RWPE2 (cell line): ENCODE measurements at regions not wholly inside any gene's neighbourhood (a gene's known extent, or its start where the extent isn't known, plus 50 kb on each side); places are given as distances from the start of the nearest gene placed in this dataset.

Experiments
- ATAC-seq: fragments of 200-7000 bp; cut with Tn5 transposase; 3 replicates; pipeline ENCODE4 v1.9.1; 2021; ENCODE audit warnings: low read depth
- DNase-seq: peaks from one replicate; pipeline ENCODE4 v3.0.0-alpha.2; 2020; ENCODE audit warnings: low spot score
- H3K27ac ChIP-seq: fragments of 450-650 bp; 2 replicates; pipeline ENCODE4 v1.5.1; 2017; ENCODE audit warnings: mild to moderate bottlenecking; ENCODE audit not compliant: poor library complexity, severe bottlenecking
- H3K27me3 ChIP-seq: fragments of 250-450 bp; sonication (Bioruptor Pico); 2 replicates; pipeline ENCODE4 v1.5.1; 2021; ENCODE audit warnings: mild to moderate bottlenecking, moderate library complexity; ENCODE audit not compliant: insufficient read depth, poor library complexity, severe bottlenecking
- H3K36me3 ChIP-seq: fragments of 250-450 bp; sonication (Bioruptor Pico); 2 replicates; pipeline ENCODE4 v1.5.1; 2020; ENCODE audit warnings: low read depth, mild to moderate bottlenecking, moderate library complexity
- H3K4me1 ChIP-seq: fragments of 250-450 bp; sonication (Bioruptor Pico); 2 replicates; pipeline ENCODE4 v1.5.1; 2021; ENCODE audit warnings: mild to moderate bottlenecking, moderate library complexity; ENCODE audit not compliant: insufficient read depth, poor library complexity, severe bottlenecking
- H3K4me3 ChIP-seq: fragments of 250-450 bp; sonication (Bioruptor Pico); 2 replicates; pipeline ENCODE4 v1.5.1; 2021; ENCODE audit warnings: mild to moderate bottlenecking, moderate library complexity; ENCODE audit not compliant: severe bottlenecking
- H3K9me3 ChIP-seq: fragments of 250-450 bp; sonication (Bioruptor Pico); 2 replicates; pipeline ENCODE4 v1.5.1; 2021; ENCODE audit warnings: mild to moderate bottlenecking, moderate library complexity; ENCODE audit not compliant: severe bottlenecking
- CTCF ChIP-seq: fragments of 450-650 bp; IDR thresholded peaks from one replicate; pipeline ENCODE4 v1.5.1; 2017; ENCODE audit warnings: mild to moderate bottlenecking, moderate library complexity; ENCODE audit not compliant: poor library complexity, severe bottlenecking

GRCh38 chr16:9622268-9622667, 530.8 kb downstream of the HAPSTR1 start:
- Histone ChIP-seq H3K4me1 (no peaks in the 10 kb centered on the region), H3K27ac (no peak overlapping the region), H3K36me3 (no peaks in the 10 kb centered on the region), H3K9me3 (no peaks in the 10 kb centered on the region), H3K27me3 (no peaks in the 10 kb centered on the region), H3K4me3 (no peak overlapping the region)
- ATAC-seq, result no peak
- TF ChIP-seq CTCF, result no peak
- no peak for DNase-seq

GRCh38 chr16:9625122-9625521, 533.7 kb downstream of the HAPSTR1 start:
- ATAC-seq, result no peak
- H3K9me3 ChIP-seq, result no peaks in the 10 kb centered on the region
- no peak for TF ChIP-seq CTCF

DNA sequence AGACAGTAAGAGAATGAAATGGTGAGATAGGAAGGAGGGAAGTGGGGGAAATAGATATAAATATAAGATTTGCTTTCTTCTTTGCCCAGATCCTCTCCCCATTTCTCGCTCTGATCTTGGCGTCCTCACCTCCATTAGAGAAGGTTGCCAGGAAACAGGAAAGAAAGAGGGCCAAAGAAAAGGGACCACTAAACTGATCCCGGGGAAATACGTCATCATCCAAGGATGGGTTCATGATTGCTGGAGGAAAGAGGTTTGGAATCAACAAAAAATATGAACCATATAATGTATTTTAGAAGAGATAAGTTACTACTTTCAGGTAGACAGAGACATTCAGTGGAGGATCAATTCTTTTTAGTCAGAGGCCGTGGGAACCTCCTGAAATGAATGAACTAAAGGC, 536.0 kb downstream of the HAPSTR1 start:
- Histone ChIP-seq H3K27me3 (no peaks in the 10 kb centered on the region), H3K4me1 (no peaks in the 10 kb centered on the region), H3K27ac (no peak overlapping the region), H3K9me3 (no peaks in the 10 kb centered on the region), H3K36me3 (no peaks in the 10 kb centered on the region), H3K4me3 (no peak overlapping the region)
- ATAC-seq (no peak), DNase-seq (no peak)
- no peak for TF ChIP-seq CTCF

More at GRCh38 chr16:9625122-9625521, 533.7 kb downstream of the HAPSTR1 start:
- Histone ChIP-seq H3K27ac (no peak overlapping the region), H3K4me3 (no peak overlapping the region), H3K4me1 (no peaks in the 10 kb centered on the region), H3K36me3 (no peaks in the 10 kb centered on the region), H3K27me3 (no peaks in the 10 kb centered on the region)
- DNase-seq, result no peak

DNA sequence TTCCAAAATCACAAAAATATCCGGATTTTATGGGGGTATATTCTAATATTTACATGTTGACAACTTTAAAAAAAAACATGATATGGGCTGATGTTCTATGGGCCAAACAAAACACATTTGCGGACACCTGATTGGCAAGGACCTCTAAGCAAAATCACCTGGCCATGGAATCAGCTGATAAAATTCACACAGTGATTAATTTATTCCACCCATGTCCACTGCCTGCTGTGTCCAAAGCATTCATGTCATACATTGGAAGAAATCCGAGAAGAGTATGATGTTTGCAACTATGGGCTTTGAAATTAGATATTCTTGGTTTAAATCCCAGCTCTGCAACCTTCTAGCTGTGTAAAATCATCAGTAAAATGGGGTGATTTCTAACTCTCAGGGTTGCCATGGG, 538.7 kb downstream of the HAPSTR1 start:
- Histone ChIP-seq H3K27me3 (no peaks in the 10 kb centered on the region), H3K4me1 (no peaks in the 10 kb centered on the region), H3K36me3 (no peaks in the 10 kb centered on the region), H3K9me3 (no peaks in the 10 kb centered on the region), H3K27ac (no peak overlapping the region), H3K4me3 (no peak overlapping the region)
- DNase-seq, result no peak
- no peak for ATAC-seq
- TF ChIP-seq CTCF, result no peak

DNA sequence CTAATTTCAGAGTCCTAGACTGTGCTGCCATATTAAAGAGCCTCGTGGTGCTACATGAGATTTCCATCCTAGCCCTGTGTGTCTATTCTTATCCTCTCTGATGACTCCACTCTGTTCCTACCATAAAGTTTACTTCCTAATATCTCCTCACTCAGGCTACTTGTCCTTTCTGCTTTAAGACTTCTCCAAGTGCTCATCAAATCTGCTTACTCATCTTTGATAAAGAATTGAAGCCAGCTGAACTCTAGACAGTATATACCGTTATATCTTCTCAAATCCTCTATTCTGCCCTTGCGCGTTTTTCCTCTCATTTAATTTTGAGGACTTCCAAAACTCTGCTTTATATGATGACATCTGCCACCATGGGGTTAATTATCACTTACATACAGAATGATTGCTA, 539.5 kb downstream of the HAPSTR1 start:
- TF ChIP-seq CTCF, result no peak
- no peak overlapping the region for H3K27ac ChIP-seq
- H3K36me3 ChIP-seq, result no peaks in the 10 kb centered on the region
- no peak overlapping the region for H3K4me3 ChIP-seq
- ATAC-seq, result no peak
- no peaks in the 10 kb centered on the region for H3K9me3 ChIP-seq
- DNase-seq, result no peak
- no peaks in the 10 kb centered on the region for H3K4me1 ChIP-seq
- H3K27me3 ChIP-seq, result no peaks in the 10 kb centered on the region
